ENCODE measurements at regions not wholly inside any gene's neighbourhood (a gene's known extent, or its start where the extent isn't known, plus 50 kb on each side); places are given as distances from the start of the nearest gene placed in this dataset.

DNA sequence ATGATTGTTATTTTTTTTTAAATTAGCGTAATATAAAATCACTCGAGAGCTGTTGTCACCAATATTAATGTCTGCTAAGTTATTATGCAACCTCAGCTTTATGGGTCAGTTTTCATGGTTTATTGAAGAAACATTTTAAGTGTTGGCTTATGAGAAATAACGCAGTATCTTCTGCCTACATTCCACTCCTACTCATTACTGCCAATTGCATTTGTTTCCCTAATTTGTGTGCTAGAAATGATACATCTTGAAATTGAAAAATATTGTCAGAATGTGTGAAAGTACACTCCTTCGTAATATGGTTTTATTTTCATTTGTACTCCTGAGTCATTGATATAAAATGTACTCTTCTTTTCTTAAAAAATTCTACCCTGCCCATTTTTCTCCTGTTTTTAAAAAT is 333.3 kb upstream of the HSF2 start:
- DNase-seq (ENCODE audit: low spot score), result no peak

DNA sequence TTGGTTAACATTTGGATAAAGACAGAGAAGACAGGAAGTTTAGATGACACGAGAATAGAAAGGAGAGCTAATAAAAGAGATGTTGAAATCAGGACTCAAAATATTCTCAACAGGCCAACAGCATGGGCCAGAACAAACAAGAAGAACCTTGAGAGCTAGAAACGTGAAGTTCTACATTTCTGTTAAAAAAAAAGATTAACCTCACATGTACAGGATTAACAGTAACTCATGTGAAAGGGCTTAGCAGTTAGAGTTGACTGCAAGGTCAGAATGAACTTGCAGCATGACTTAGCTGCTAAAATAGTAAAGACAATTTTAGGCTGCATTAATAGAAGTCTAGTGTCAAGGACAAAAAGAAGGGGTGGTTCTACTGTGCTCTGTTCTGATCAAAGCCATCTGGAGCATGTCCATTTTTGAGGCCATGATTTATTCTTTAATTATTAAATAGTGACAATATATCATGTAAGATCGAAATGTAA is 331.1 kb upstream of the HSF2 start:
- no peak for DNase-seq (ENCODE audit: low spot score)

DNA sequence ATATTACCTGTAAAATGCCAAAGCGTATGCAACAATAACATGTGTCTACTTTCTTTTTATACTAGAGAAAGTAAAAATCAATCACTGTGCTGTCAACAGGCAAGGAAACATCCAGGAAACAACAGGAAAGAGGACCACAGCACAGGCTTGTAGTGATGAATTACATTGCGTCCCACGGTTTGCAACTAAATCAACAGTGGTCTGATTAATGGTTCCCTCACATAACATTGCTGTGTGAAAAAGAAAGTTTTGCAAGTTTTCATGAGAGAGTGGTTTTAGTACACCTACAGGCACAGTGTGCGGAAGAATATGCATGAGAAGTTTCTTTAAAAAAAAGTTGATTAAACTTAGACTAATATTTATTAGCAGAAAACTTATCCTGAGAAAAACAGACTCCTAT is 329.5 kb upstream of the HSF2 start:
- DNase-seq (ENCODE audit: low spot score), result no peak

DNA sequence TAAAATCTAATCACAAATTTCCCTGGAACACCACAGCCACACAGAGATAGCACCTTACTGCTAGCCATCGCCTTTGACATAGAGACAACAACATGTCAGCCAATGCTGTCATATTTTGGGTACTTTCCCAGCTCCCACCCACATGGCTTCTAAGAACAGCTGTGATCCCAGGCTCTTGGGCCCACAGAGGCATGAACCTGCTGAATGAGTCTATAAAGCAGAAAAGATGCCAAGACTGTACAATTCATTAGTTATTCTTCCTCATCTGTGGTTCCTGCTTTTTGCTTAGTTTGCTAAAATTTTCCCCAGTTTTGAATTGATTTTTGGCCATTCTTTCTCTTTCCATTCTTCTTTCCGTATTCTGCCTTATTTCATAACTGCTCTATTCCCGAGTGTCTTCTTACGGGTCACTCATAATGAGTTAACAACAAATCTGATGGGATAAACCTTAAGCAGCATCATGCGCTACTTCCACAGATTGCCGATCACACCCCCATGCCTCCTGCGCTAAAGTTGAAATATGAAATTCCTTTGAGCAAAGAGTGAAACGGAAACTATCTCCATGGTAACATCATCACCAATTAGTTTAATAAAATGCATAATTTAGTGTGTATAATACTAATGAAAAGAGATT is 327.3 kb upstream of the HSF2 start:
- no peak for DNase-seq (ENCODE audit: low spot score)

DNA sequence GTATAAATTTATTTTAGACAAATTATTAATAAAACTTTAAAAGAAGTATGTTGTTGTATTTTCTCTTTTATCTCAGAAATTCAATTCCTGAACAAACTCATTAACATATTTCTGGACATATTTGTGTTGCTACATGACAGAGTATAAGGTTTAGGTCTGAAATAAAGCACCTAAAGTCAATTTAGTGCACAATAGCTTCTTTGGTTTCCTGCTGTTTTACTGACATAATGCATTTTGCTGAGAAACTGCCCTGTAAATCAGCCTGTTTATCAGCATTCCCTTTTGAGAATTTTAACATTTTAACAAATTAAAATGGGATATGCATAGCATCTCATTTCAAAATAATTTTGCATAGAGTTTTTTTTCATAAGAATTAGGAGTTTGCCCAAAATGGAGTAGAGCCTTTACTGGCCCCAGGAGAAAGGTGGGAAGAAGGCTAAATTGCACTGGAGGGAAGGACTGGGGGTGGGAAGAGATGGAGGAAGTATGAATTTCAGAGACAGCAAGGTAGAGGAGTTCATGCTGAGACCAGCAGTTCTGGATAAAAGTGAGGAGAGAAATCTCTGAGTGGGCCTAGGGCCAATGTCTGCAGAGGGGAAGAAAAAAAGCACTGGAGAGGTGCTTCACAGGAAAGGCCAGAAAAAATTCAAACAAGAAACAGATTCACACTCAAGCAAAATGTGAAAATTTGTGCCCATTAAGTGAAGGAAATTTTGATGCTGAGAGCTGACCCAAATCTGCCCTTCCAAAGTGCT is 324.2 kb upstream of the HSF2 start:
- DNase-seq (ENCODE audit: low spot score), result no peak

DNA sequence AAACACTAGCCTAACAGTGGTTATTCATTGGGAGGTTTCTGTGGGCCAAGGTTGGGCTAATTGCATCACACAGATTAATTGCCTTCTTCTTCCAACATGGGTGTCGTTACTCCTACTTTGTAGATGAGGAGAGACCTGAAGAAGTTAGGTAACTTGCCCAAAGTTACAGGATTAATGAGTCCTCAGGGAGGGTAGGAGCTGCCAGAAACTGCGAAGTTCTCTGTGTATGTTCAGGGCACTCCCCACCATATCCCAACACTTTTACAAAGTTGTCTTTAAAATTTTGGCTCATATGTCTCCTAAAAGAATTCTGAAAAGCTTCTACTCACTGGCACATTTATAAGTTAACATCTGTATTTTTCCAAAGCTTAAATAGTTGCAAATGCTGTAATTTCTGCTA is 323.5 kb upstream of the HSF2 start:
- DNase-seq (ENCODE audit: low spot score), result no peak

DNA sequence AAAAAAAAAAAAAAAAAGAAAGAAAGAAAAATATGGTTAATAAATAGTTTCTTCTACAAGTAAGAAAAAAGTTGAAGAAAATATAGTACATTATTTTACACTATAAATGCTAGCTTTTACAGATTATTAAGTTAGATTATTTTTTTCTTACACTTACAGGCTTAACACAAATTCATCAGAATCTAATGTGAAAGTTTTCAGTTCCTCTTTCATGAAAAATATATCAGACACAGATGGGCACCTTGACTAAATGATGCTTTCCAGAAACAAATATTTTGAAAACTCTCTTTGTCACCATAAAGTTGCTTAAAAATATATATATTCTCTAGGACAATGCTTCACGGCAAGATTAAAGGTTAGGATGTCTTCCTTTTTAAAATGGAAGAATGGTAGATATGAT is 321.8 kb upstream of the HSF2 start:
- no peak for DNase-seq (ENCODE audit: low spot score)

DNA sequence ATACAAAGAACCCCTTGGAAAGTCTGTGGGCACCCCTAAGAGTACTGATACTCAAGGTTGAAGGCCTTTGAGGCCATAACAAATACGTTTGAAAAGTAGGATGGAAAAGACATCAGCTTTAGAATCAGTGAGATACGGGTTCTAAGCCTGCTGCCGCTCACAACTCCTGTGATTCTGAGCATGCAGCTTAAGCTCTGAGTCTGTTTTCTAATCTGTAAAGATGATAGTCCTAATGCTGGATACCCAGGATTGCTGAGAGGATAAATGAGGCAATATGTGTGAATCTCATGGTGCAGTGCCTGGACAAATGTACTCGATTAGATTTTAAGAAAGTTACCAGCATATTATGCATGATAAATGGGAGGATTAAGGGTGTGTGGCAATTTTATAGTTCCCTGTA is 321.0 kb upstream of the HSF2 start:
- DNase-seq (ENCODE audit: low spot score), result no peak

DNA sequence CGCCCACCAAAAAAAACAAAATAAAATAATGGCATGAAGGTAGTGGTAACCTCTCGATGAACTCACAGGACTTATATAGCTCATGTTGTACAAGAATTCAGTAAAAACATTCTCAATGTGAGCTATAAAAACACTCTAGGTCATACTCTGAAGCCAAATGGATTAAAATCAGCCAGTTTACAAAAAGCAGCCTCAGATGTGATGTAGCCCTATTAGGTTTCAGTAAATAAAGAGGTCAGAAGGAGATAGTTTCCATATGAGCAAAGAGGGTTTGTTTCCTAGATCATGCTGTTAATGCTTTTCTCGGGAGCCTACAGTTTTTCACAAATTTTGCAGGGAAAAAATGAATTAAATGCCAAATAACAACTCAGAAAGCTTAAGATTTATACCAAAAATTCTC is 319.5 kb upstream of the HSF2 start:
- DNase-seq (ENCODE audit: low spot score), result no peak

DNA sequence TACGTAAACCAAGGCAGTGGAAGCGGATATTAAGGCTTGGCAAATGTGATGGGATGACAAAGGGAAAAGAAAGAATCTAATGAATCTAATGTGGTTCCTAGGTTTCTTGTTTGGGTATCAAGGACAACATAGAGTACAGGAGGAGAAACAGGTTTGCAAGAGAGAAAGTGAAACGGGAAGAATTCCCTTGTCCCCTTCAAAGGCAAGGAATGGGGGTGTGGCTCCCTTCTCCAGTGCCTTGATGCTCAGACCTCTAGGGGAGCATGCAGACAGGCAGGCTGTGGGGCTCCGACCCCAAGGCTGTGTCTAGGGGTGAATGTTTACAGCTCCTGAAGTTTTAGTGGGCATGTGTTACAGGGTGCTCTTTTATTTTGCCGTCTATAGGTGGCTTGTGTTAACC is 317.5 kb upstream of the HSF2 start:
- DNase-seq (ENCODE audit: low spot score), result no peak

DNA sequence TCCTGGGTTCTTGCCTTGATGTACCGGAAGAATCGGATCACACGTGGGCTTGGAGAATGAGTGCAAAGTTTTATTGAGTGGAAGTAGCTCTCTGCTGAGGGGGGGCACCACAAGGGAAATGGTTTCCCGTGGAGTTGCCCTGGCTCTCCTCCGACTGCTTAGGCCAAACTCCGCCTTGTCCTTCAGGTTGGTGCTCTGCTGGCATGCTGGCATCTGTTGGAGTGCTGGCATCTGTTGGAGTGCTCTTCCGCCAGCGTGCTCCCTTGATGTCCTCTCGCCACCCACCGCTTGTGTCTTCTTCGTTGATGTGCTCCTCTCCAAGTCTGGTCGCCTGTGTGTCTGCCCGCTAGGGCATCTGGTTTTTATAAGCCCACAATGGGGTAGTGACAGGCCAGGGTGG is 317.1 kb upstream of the HSF2 start:
- DNase-seq (ENCODE audit: low spot score), result no peak

DNA sequence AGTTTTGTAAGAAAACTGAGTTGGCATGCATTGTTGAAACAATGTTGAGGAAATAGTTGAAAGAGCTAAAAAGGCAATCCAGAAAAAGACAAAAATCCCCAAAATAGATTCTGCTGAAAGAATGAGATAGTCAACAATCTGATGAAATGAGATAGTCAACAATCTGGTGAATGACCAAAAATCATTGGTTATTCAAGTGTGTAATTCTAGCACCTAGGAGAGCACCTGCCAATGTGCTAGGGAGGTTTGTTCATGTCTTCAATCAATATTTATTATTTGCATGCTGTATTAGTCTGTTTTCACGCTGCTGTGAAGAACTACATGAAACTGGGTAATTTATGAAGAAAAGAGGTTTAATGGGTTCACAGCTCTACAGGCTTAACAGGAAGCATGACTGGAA is 307.1 kb upstream of the HSF2 start:
- DNase-seq (ENCODE audit: low spot score), result no peak

DNA sequence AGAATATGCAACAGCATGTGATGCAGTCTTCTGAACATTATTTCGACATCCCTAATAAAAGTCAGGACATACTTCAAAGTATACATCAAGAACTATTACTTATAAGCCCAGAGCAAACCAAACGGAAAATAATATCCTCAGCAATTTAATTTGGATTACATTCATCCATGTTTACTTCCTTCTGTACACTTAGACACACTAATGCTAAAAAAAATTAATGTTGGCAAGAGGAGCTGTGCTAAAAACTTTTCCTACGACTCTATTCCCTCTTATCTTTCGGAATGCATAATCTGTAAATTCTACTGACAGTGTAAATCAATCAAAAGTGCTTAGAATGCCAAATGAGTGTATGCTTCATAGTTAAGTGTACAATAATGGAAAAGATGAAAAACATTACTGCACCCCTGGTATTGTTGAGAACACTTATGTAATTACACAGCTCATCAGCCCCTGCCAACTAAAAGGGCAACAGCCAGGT is 301.2 kb upstream of the HSF2 start:
- DNase-seq (ENCODE audit: low spot score), result no peak

DNA sequence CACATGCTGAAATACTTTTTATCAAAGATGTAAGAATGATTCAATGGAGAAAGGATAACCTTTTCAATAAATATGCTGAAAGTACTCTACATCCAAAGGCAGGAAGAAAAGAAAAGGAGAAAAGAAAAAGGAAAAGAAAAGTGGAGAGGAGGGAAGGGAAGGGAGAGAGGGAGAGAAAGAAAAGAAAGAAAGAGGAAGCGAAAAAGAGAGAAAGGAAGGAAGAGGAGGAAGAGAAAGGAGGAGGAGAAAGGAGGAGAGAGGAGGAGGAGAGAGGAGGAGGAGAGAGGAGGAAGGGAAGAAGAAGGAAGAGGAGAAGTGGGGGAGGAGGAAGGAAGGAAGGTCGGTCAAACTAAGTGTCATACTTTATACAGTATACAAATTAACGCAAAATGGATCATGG is 297.4 kb upstream of the HSF2 start:
- DNase-seq (ENCODE audit: low spot score), result no peak

DNA sequence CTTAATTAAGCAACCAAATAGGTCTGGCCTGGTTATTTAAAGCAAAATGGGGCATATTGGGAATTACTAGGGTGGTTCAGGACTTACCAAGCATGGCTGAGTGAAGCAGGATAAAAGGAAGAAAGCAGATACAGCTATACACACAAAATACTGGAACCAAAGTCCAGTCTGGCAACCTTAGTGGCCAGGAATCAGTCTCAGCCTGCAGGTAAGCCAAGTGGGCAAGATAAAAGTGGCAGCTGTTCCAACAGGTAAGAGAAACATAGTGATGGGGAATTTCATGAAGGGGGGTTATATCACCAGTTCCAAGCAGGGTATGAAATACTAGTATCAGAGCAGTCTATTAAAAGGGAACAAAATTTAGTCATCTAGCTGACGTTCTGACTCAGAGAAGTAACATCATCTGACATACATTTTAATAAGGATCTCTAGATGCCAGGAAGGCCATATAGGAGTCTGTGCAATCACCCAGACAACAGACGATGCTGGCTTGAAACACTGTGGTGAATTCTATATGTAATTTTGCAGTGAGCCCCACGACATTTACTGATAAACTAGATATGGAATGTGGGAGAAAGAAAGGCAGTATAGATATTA is 292.1 kb upstream of the HSF2 start:
- DNase-seq (ENCODE audit: low spot score), result no peak

DNA sequence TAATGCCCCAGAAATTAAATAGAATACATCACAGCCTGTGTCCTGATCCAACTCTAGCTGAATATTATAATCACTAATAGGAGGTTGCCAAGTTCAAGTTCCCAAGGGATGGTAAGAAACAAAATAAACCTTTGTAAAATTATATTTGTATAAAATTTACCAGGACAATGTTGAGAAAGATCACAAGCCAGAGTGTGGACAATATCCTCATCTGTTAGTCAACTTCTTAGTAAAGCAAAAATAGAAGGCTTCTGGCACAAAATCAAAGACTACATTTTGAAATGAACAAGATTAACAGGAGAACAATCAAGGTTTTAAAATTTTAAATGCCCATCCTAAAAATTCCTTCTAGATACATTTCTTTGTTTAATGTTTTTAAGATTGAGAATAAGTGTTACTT is 290.4 kb upstream of the HSF2 start:
- no peak for DNase-seq (ENCODE audit: low spot score)

DNA sequence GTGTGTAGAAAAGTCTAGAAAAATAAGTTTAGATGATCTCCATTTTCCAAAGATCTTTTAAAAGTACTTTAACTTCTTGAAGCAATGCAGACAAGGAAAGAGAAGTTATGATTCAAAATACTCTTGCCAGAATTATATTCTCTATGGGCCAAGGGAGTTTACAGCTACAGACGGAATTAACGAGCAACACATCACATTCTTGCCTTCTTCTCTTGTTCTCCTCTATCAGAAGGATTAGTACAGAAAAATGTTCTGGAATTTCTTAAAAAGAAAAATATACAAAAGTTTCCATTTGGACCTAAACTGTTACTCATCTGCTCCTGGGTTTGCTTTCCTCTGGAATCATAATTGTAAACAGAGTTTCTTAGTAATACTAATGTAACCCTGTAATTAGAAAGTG is 284.7 kb upstream of the HSF2 start:
- DNase-seq (ENCODE audit: low spot score), result no peak

DNA sequence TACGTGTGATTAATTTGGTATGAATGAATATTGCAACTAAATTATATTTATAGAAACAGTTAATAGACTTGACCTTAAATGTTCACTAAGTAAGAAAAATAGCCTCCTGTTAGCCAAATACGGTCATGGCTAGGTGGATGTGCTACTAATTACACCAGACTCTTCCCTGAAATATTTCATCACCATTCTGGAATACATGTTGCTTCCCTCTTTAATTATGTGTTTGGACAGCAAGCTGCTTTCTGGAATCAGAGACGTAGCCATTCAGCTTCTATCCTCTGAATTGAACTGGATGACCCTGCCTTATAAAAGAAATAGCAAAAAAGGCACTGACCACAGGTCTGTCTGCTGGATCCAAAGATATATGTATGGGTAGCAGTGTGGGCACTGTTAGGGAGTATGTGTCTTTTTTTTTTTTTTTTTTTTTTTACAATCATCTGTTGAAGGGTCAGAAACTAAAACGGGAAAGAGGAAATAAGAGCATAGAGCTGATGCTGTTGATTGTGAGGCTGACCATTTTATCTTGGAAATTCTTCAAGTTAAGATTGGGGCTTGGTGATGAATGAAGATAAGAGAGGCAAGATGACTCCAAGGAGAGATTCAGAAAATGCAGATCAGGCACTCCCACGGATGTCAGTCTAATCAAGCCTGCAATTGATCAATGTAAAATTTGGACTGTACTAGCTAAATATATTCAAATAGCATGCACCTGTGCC is 283.2 kb upstream of the HSF2 start:
- DNase-seq (ENCODE audit: low spot score), result no peak

DNA sequence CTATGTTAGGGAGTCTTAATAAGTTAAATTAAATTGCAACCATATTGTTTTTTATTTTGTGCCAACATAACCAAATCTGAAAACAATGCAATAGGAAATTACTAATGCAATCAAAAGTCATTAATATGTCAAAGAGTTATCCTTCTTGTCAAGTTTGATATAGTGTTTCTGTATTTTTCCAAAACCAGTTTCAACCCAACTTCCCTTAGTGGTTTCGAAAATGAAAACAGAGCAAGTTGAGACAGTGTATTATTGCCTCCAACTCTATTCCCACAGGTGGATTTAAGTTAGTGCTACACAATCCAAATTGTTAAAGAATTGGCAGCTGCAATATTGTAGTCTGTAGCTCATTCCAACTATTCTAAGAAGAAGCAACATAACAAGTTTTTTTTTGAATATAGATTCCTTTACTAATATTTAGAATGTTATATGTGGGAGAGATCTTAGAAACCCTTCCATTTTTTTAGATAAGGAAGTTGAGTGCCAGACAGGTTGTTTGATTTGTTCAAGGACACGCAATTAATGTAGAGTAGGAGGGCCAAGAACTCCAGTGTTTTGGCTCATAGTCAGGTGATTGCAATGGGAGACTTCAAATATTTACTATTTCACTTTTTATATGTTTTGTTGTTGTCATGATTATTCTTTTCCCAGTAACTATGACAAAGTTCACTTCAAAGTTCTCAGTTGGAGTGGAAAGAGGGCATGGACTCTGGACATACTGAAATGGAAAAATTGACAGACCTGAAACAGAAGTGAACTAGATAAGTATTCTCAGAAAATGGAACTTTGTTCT is 282.4 kb upstream of the HSF2 start:
- DNase-seq (ENCODE audit: low spot score), result no peak

DNA sequence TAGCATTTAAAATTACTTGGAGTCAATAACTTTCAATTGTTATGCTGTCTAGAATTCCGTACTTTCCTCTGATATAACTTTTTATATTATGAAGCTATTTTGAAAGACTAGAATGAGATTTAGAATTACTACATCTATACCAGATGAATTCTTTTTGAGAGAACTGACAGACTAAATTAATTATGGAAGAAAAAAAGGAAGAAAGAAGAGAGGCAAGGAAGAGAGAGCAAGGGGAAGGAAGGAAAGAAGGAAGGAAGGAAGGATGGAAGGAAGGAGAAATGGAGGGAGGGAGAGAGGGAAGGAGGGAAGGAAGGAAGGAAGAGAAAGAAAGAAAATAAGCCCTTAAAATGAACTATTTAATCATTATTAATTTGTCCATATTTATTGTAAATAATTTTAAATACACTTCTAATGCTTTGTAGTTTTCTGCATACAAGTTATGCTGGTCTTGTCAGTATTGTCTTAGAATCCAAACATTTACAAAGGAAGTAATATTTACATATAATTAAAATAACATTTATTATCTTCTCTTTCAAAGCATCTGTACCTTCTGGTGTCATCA is 280.4 kb upstream of the HSF2 start:
- no peak for DNase-seq (ENCODE audit: low spot score)

DNA sequence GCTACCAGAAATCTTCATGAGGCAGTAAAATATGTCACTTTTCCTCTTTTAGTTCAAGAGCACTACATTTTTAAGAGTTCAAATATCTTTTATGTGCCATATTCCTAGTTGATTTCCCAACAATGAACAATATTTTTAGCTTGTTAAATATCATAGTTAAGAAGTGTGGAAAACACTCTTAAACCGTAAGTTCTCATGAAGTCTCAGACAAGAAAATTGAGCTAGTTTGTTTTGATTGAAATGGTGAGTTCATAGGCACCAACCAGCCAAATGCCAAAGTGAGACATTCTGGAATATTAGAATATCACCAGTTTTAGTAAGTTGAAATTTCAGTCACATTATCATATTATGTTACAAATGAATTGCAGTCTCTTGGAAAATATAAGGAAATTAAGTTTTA is 277.2 kb upstream of the HSF2 start:
- DNase-seq (ENCODE audit: low spot score), result no peak

DNA sequence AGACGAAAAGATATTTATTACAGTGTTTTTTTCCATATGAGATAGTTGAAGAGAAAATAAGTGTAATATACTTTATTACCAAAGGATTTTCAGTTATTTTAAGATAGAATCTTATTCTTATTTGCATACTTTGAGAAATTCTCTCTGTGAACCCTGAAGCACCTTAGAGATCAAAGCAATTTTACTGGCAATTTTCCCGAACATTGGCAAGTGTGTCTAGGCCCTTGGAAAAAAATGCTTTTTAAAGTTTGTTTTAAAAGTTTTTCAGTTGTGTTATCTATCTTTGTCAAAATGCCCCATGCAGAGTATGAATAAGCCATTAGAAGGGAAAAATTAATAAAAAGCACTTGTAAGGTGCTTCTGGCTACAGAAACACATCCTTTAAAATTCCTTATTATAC is 276.8 kb upstream of the HSF2 start:
- DNase-seq (ENCODE audit: low spot score), result no peak
